Heart left ventricle (tissue), 16 donors: ENCODE measurements at regions not wholly inside any gene's neighbourhood (a gene's known extent, or its start where the extent isn't known, plus 50 kb on each side); places are given as distances from the start of the nearest gene placed in this dataset.

Experiments used
- ATAC-seq, 4 donors: fragments of 200-7000 bp; cut with Tn5 transposase; one replicate each; pipeline ENCODE4 v1.9.1; 2020 to 2022; ENCODE audit warnings: moderate library complexity in 4 of 4, mild to moderate bottlenecking in 3 of 4, moderate number of reproducible peaks in 1 of 4
- DNase-seq, 5 donors: peaks; one replicate each; pipeline ENCODE4 v3.0.0-alpha.2; 2020
- H3K27ac ChIP-seq, 12 donors: fragments of 200-600 bp; sonication (generic) in 4 of 12; one replicate each; pipeline versions ENCODE4 v1.5.0 to v1.8.0; 2016 to 2022; ENCODE audit warnings: mild to moderate bottlenecking in 2 of 12
- H3K27me3 ChIP-seq, 9 donors: fragments of 200-600 bp; sonication (generic) in 2 of 9; one replicate each; pipeline versions ENCODE4 v1.5.1 to v1.8.0; 2016 to 2022; ENCODE audit warnings: mild to moderate bottlenecking in 3 of 9
- H3K36me3 ChIP-seq, 9 donors: fragments of 200-600 bp; sonication (generic) in 2 of 9; one replicate each; pipeline versions ENCODE4 v1.5.0 to v1.8.0; 2018 to 2022; ENCODE audit warnings: mild to moderate bottlenecking in 2 of 9
- H3K4me1 ChIP-seq, 12 donors: fragments of 200-600 bp; sonication (generic) in 4 of 12; one replicate each; pipeline versions ENCODE4 v1.5.0 to v1.8.0; 2016 to 2022; ENCODE audit warnings: mild to moderate bottlenecking in 3 of 12
- H3K4me3 ChIP-seq, 12 donors: fragments of 200-600 bp; sonication (generic) in 4 of 12; one replicate each; pipeline versions ENCODE4 v1.5.0 to v1.8.0; 2017 to 2022; ENCODE audit warnings: mild to moderate bottlenecking in 9 of 12, moderate library complexity in 4 of 12
- H3K9me3 ChIP-seq, 12 donors: fragments of 200-600 bp; sonication (generic) in 4 of 12; one replicate each; pipeline versions ENCODE4 v1.5.0 to v1.8.0; 2016 to 2022; ENCODE audit warnings: mild to moderate bottlenecking in 1 of 12
- POLR2A ChIP-seq, 2 donors: fragments of 450-650 bp; IDR thresholded peaks; one replicate each; pipeline ENCODE4 v1.6.1; 2017; ENCODE audit warnings: antibody characterized with exemption in 2 of 2, mild to moderate bottlenecking in 2 of 2, moderate library complexity in 2 of 2
- WGBS, 4 donors: extraction: QIAGEN DNeasy Blood & Tissue Kit in 2 of 4; methylation state at CpG; one replicate each; pipeline versions ENCODE4 v1.1.5 to v1.1.7; 2013 to 2018; 5-methylcytosine and 5-hydroxymethylcytosine counted together
- intact Hi-C, 10 donors: fragments of 100-400 bp; cut with DNase I; formaldehyde crosslinking; loops; one replicate each; pipeline versions ENCODE4 v1.11.1 to v1.14.2; 2022
- TF ChIP-seq, protein P1 (sequence below), 12 donors: fragments of 200-600 bp; sonication (generic) in 4 of 12; IDR thresholded peaks; one replicate each; pipeline versions ENCODE4 v1.5.0 to v1.8.0; 2018 to 2022; ENCODE audit warnings: antibody characterized with exemption in 12 of 12, mild to moderate bottlenecking in 5 of 12
- donor health status: ischemic (EF 13 %, LVEDD 7.1; RV severe dilation, severe dysfunction).
- donor health status: healthy with polysubstance abuse.
- donor health status: DM: no; HTN: yes; CAD: no.
- donor health status: DM: no; HTN: no; CAD: no.
- donor health status: ischemic (EF 25% LVEDD 6.9; RV normal size, moderate dysfunction).
- donor health status: ischemic (EF 25% LVEDD 5.7; RV mildly dilated, moderate dysfunction).
- donor health status: healthy.
- donor health status: DM: yes; HTN: yes; CAD: no.
- donor health status: ischemic (EF 35%, LVEDD 5.7; RV mildly dilated, moderate dysfunction).
- donor health status: nonischemic (EF 11% LVEDD 7.7; RV severe dilation, severe dysfunction).
- donor health status: DM: yes; HTN: yes; CAD: no.
- donor health status: PGD.
- donor health status: ischemic (EF 29% LVEDD 5.4; RV normal size, mild dysfunction).
- donor health status: nonischemic (EF 23%, LVEDD 6.1; RV moderate dilation, normal function).

GRCh38 chr5:89350684-89351083 lies 467.7 kb upstream of the MEF2C start:
- Histone ChIP-seq H3K9me3 (no peaks in the 10 kb centered on the region), H3K36me3 (no peaks in the 10 kb centered on the region), H3K4me1 (no peaks in the 10 kb centered on the region), H3K27ac (no peak overlapping the region), H3K27me3 (no peaks in the 10 kb centered on the region), H3K4me3 (no peak overlapping the region)
- DNase-seq = no peak
- ATAC-seq = no peak
- intact Hi-C loops = no loop called here
- TF ChIP-seq POLR2A (IDR thresholded peaks at IDR 0.05) = no peak
- TF ChIP-seq, protein P1, sequence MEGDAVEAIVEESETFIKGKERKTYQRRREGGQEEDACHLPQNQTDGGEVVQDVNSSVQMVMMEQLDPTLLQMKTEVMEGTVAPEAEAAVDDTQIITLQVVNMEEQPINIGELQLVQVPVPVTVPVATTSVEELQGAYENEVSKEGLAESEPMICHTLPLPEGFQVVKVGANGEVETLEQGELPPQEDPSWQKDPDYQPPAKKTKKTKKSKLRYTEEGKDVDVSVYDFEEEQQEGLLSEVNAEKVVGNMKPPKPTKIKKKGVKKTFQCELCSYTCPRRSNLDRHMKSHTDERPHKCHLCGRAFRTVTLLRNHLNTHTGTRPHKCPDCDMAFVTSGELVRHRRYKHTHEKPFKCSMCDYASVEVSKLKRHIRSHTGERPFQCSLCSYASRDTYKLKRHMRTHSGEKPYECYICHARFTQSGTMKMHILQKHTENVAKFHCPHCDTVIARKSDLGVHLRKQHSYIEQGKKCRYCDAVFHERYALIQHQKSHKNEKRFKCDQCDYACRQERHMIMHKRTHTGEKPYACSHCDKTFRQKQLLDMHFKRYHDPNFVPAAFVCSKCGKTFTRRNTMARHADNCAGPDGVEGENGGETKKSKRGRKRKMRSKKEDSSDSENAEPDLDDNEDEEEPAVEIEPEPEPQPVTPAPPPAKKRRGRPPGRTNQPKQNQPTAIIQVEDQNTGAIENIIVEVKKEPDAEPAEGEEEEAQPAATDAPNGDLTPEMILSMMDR (IDR thresholded peaks at IDR 0.05) = no peak

DNA sequence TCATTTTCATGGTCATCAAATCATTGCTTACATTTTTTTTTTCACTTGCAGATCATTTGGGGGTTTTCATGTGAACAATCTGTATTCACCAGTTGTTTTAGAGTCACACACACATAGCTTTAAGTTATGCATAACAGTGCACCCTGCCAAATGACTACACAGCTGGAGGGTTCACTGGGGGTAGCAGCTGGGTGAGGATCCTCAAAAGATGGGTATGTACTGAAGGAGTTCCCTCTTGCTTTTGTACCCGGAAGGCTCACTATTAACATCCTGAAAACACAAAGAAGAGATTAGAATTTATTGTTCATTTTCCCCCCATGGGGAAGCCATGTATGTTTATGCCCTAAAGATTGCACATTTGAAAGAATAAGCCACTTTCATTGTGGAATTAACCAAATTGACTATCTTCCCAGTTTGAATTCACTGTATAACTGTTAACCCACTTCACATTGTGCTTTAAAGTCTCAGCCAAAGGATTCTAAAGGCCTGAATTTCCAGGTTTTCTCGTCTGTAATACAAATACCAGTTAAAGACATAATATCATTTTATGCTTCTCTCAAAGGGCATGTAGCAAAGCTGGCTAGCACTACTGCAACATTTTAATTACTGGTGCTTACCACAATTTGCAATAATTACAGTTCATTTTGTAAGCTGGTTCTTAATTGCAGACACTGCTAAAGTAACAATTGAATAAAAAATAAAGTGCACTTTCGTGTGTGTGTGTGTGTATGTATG lies 466.4 kb upstream of the MEF2C start:
- Histone ChIP-seq H3K4me3 (no peak overlapping the region), H3K36me3 (no peaks in the 10 kb centered on the region), H3K4me1 (no peaks in the 10 kb centered on the region), H3K9me3 (no peaks in the 10 kb centered on the region), H3K27me3 (no peaks in the 10 kb centered on the region), H3K27ac (no peak overlapping the region)
- 75 to 91% (median 90%) methylated on average over 3 of the region's 3 CpGs for WGBS, 4 donors
- DNase-seq = no peak
- intact Hi-C loops = no loop called here
- TF ChIP-seq POLR2A (IDR thresholded peaks at IDR 0.05) = no peak
- TF ChIP-seq, protein P1 (IDR thresholded peaks at IDR 0.05) = no peak
- no peak for ATAC-seq

DNA sequence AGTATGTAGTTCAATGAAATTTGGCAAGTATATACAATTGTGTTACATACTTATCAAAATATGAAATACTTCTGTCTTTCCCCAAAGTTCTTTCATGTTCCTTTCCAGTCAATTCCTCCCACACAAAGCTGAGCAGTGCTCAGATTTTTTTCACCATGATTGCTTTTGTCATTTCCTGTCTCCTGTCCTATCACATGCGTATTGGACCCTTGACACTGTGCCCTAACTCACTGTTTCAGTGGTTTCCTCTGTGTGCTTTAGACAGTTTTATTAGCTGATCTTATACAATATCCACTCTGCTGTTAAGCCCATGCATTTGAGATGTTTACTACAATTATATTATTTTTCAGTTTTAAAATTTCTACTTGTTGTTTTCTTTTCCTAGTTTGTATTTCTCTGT lies 463.6 kb upstream of the MEF2C start:
- DNase-seq (no peak), ATAC-seq (no peak)
- Histone ChIP-seq H3K36me3 (no peaks in the 10 kb centered on the region), H3K27me3 (no peaks in the 10 kb centered on the region), H3K27ac (no peak overlapping the region), H3K9me3 (no peaks in the 10 kb centered on the region), H3K4me1 (peaks cover 0 to 4% (median 0%) of the 10 kb centered on the region in 12 donors), H3K4me3 (no peak overlapping the region)
- TF ChIP-seq, protein P1 (IDR thresholded peaks at IDR 0.05) = no peak
- no peak for TF ChIP-seq POLR2A (IDR thresholded peaks at IDR 0.05)
- 54 to 76% (median 65%) methylated on average over 1 of the region's 1 CpG for WGBS, 4 donors
- intact Hi-C loops = no loop called here

DNA sequence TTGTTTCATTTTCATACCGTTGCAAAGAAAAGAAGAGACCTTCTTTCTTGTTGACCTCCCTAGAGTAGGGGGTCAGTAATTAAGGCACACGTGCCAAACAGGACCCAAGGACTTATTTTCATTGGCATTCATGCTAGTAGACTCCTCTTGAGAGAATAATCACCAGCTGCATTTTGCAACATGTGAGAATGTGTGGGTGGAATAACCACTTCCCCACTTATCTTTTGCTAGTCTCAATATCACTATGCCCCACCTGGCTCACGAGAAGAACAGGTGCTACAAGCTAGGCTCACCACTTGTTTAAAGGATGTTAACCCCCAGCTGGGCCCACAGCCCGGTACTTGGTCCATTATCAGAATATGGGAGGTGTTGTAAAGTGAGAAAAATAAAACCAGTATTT lies 460.7 kb upstream of the MEF2C start:
- no peaks in the 10 kb centered on the region for H3K27me3 ChIP-seq
- H3K4me3 ChIP-seq = no peak overlapping the region
- DNase-seq (no peak), ATAC-seq (no peak)
- H3K36me3 ChIP-seq = no peaks in the 10 kb centered on the region
- intact Hi-C loops = no loop called here
- no peaks in the 10 kb centered on the region for H3K9me3 ChIP-seq
- WGBS, 4 donors = 40 to 54% (median 48%) methylated on average over 4 of the region's 4 CpGs
- TF ChIP-seq POLR2A (IDR thresholded peaks at IDR 0.05) = no peak
- TF ChIP-seq, protein P1 (IDR thresholded peaks at IDR 0.05) = no peak
- peaks cover 0 to 4% (median 0%) of the 10 kb centered on the region in 12 donors for H3K4me1 ChIP-seq
- no peak overlapping the region for H3K27ac ChIP-seq
